Coronary artery (tissue), 2 donors: ENCODE measurements at regions not wholly inside any gene's neighbourhood (a gene's known extent, or its start where the extent isn't known, plus 50 kb on each side); places are given as distances from the start of the nearest gene placed in this dataset.

Experiments used
- DNase-seq: peaks from one replicate; pipeline ENCODE4 v3.0.0-alpha.2; 2017; ENCODE audit warnings: low spot score
- H3K27ac ChIP-seq, 2 donors: fragments of 200-600 bp; sonication (generic); one replicate each; pipeline ENCODE4 v1.5.1; 2016 to 2019
- H3K4me3 ChIP-seq: fragments of 200-600 bp; sonication (generic); 2 replicates; pipeline ENCODE4 v1.5.1; 2016; ENCODE audit warnings: mild to moderate bottlenecking, moderate library complexity
- CTCF ChIP-seq: fragments of 200-600 bp; sonication (generic); IDR thresholded peaks from one replicate; pipeline ENCODE4 v1.5.1; 2019; ENCODE audit warnings: antibody characterized with exemption

DNA sequence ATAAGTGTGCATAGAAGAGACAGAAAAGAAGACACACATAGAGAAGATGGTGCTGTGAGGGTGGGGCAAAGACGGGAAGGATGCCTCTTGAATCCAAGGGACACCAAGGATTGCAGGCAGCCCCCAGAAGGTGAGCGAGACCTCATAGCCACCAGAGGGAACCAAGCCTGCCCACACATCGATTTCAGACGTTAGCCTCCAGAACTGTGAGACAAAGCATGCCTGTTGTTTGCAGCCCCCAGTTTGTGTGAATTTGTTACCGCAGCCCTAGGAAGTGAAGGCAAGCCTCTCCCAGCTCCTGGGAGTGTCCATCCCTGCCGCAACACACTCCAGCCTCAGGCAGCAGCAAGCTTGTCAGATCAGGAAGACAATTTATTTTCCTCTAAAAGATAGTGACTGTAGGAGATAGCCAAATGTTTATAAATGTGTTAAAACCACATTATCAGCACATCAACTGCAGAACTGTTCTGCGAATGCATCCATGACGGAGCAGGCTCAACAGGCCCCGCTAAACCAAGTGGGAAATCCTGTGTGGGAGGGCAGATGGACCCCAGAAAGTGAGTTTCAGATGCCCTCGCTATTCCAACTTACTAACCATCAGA, 543.3 kb downstream of the MATN1 start:
- Histone ChIP-seq H3K27ac (no peak overlapping the region), H3K4me3 (no peak overlapping the region)
- no peak for TF ChIP-seq CTCF
- no peak for DNase-seq

DNA sequence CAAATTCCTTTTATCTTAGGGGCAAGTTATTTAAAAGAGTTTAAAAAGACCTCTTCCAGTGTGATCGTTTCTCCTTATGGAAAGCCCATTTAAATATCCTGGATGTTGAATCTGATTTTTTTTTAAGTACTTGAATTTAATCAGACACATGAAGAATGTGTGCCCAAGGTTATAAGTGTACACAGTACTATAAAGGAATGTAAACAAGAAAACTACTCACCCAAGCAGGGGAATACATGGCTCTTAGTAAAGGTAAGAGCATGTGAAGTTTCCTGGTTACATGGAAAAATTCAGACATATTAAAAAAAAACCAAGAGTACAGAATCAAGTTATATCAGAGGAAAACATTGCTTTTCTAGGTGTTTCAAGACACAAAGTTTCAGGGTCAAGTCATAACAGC, 546.9 kb downstream of the MATN1 start:
- H3K4me3 ChIP-seq, result no peak overlapping the region
- no peak overlapping the region for H3K27ac ChIP-seq
- TF ChIP-seq CTCF, result no peak
- no peak for DNase-seq

DNA sequence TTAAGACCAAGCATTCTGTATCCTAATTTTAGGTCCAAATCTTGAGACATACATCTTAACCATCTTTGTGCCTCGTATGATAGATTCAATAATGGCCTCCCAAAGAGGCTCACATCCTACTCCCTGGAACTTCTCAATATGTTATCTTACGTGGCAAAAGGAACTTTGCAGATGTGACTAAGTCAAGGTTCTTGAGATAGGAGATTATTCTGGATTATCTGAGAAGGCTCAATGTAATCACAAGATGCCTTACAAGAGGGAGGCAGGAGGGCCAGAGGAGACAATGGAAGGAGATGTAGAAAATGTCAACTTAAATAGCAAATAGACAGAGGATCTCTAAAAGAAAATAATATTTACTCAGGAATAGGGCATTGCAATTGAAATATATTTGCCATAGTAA, 548.9 kb downstream of the MATN1 start:
- TF ChIP-seq CTCF, result no peak
- no peak overlapping the region for H3K27ac ChIP-seq
- no peak for DNase-seq
- H3K4me3 ChIP-seq, result no peak overlapping the region

GRCh38 chr1:30173560-30173959, 549.8 kb downstream of the MATN1 start:
- DNase-seq, result no peak
- Histone ChIP-seq H3K27ac (no peak overlapping the region), H3K4me3 (no peak overlapping the region)
- no peak for TF ChIP-seq CTCF

DNA sequence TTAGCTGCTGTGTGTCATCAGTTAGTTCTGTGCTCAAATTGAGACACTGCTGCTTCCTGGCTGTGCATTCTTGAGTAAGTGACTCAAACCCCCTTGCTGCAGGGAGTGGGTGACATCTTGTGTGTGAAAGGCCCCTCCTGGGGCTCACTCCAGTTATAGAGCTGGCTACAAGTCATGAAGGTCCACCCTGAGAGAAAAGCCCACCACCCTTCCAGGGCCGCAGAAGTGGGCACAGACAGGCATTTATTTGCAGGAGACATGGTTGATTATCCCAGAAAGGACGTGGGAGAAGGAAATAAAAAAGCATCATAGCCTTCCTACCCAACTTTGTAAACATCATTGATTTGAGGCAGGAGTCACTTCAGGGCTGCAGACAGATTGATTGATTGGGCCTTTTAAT, 550.6 kb downstream of the MATN1 start:
- Histone ChIP-seq H3K27ac (no peak overlapping the region), H3K4me3 (no peak overlapping the region)
- DNase-seq, result no peak
- TF ChIP-seq CTCF, result no peak

- no peak overlapping the region for H3K4me3 ChIP-seq
- no peak for TF ChIP-seq CTCF
- H3K27ac ChIP-seq, result no peak overlapping the region
- no peak for DNase-seq
Observed at GRCh38 chr1:30172299-30172694, 551.1 kb downstream of the MATN1 start.

DNA sequence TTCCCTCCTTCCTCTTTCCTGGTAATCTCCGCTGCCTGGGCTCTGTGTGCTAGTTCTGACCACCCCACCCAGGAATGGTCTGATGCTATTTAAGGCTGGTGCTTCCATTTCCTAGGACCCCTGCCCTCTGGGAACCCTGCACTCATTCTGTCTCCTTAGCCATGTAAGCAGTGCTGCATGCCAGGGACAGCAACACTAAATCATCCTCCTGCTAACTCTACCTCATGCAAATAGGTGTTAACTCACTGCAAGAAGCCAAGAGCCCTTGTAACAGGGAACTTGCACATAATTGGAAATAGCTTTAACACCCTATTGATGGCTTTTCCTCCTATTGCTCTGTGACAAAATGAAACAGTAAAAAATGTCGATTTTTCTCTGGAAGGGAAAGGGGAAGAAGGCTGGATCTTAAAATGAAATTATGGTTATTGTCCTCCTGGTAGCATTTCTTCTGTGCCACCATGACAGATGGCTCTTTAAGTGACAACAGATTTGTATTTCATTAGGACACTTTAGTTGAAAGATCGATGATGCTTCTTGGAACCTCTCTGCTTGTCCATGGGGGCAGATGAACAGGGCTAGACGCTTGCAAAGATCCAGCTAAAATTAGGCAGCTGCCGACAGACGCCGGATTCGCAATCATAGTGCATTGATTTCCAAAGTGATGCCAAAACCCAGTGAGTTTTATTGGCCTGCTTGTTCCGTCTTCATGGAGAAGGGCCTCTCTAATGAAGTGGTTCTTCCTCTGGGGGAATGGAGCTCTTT, 551.7 kb downstream of the MATN1 start:
- Histone ChIP-seq H3K27ac (no peak overlapping the region), H3K4me3 (no peak overlapping the region)
- DNase-seq, result no peak
- no peak for TF ChIP-seq CTCF
